H1 (cell line): ENCODE measurements at regions not wholly inside any gene's neighbourhood (a gene's known extent, or its start where the extent isn't known, plus 50 kb on each side); places are given as distances from the start of the nearest gene placed in this dataset.

Experiments
- CTCF ChIA-PET: fragments of 300-600 bp; sonication (Branson Sonifier 250); formaldehyde crosslinking; loops from one replicate; lab custom pipeline; 2021; ENCODE audit not compliant: partially characterized antibody; lab: Charles Lee
- POLR2A ChIA-PET: fragments of 300-600 bp; sonication (Branson Sonifier 250); formaldehyde crosslinking; loops from one replicate; lab custom pipeline; 2021; ENCODE audit warnings: inconsistent platforms; ENCODE audit not compliant: partially characterized antibody; lab: Charles Lee
- DNase-seq, 2 experiments: peaks; one replicate each; pipeline versions ENCODE4 v3.0.0 to v3.0.0-alpha.2; 2010 to 2022; ENCODE audit warnings: low spot score in 2 of 2, low read depth in 1 of 2, mixed read lengths in 1 of 2
- FAIRE-seq: peaks from 2 replicates; lab custom pipeline; 2011; peaks lifted over from hg19 to GRCh38; lab: Jason Lieb, UNC
- H2AFZ ChIP-seq: 2 replicates; pipeline ENCODE4 v1.8.1; 2012; ENCODE audit warnings: low read length, inconsistent platforms
- H2AK5ac ChIP-seq: 2 replicates; pipeline ENCODE4 v1.6.1; 2013; ENCODE audit warnings: low read depth, low read length
- H2BK120ac ChIP-seq: replicated peaks from 2 replicates; pipeline ENCODE3; 2013; ENCODE audit warnings: low read depth, low read length, inconsistent platforms
- H2BK12ac ChIP-seq: 2 replicates; pipeline ENCODE4 v1.6.1; 2013; ENCODE audit warnings: low read depth, low read length
- H2BK15ac ChIP-seq: 2 replicates; pipeline ENCODE4 v1.6.1; 2013; ENCODE audit warnings: low read length
- H2BK20ac ChIP-seq: 2 replicates; pipeline ENCODE4 v1.6.1; 2013; ENCODE audit warnings: low read length
- H2BK5ac ChIP-seq: 2 replicates; pipeline ENCODE4 v1.6.1; 2013; ENCODE audit warnings: low read depth, low read length
- H3K14ac ChIP-seq: 2 replicates; pipeline ENCODE4 v1.6.1; 2013; ENCODE audit warnings: inconsistent platforms; ENCODE audit not compliant: insufficient read length
- H3K18ac ChIP-seq: 2 replicates; pipeline ENCODE4 v1.6.1; 2013; ENCODE audit warnings: low read length; ENCODE audit errors: extremely low read depth
- H3K23ac ChIP-seq: 2 replicates; pipeline ENCODE4 v1.6.1; 2013; ENCODE audit warnings: inconsistent platforms; ENCODE audit not compliant: insufficient read length
- H3K23me2 ChIP-seq: 2 replicates; pipeline ENCODE4 v1.6.1; 2013; ENCODE audit warnings: low read depth, low read length
- H3K27ac ChIP-seq: 2 replicates; pipeline ENCODE4 v1.6.1; 2011; ENCODE audit warnings: low read depth, low read length, inconsistent platforms
- H3K27me3 ChIP-seq, 4 experiments: replicated peaks in 1 of 4; 1 replicate in 1 of 4; 2 replicates in 3 of 4; pipeline versions ENCODE4 v1.6.1 to v1.8.1; 2011 to 2013; ENCODE audit warnings: low read length in 3 of 4, mild to moderate bottlenecking in 3 of 4, inconsistent platforms in 2 of 4, mixed read lengths in 2 of 4, moderate library complexity in 1 of 4; ENCODE audit not compliant: control insufficient read depth in 3 of 4, insufficient read depth in 3 of 4; ENCODE audit errors: extremely low read depth in 1 of 4
- H3K36me3 ChIP-seq, 4 experiments: 2 replicates each; pipeline versions ENCODE4 v1.6.1 to v1.8.1; 2011 to 2013; ENCODE audit warnings: mild to moderate bottlenecking in 4 of 4, low read length in 3 of 4, moderate library complexity in 2 of 4, control low read depth in 1 of 4, inconsistent platforms in 1 of 4; ENCODE audit not compliant: insufficient read depth in 4 of 4, control insufficient read depth in 2 of 4
- H3K4ac ChIP-seq: replicated peaks from 2 replicates; pipeline ENCODE3; 2013; ENCODE audit warnings: low read length, low read depth, mixed read lengths, inconsistent platforms; ENCODE audit not compliant: insufficient read length
- H3K4me1 ChIP-seq, 4 experiments: replicated peaks in 1 of 4; 1 replicate in 1 of 4; 2 replicates in 3 of 4; pipeline versions ENCODE4 v1.6.1 to v1.8.1; 2011 to 2013; ENCODE audit warnings: low read length in 3 of 4, inconsistent platforms in 2 of 4, mixed read lengths in 1 of 4; ENCODE audit not compliant: insufficient read depth in 4 of 4, control insufficient read depth in 3 of 4
- H3K4me2 ChIP-seq, 2 experiments: 2 replicates each; pipeline versions ENCODE4 v1.6.1 to v1.8.1; 2011 to 2013; ENCODE audit warnings: low read depth in 2 of 2, low read length in 2 of 2, control low read depth in 1 of 2, inconsistent platforms in 1 of 2, mild to moderate bottlenecking in 1 of 2; ENCODE audit not compliant: insufficient read depth in 1 of 2
- H3K4me3 ChIP-seq, 4 experiments: fragments of 200-600, 300-600 bp in 1 of 4; sonication (generic), shearing (Covaris generic), sonication (Bioruptor Twin) in 1 of 4; 2 replicates each; pipeline versions ENCODE4 v1.5.1 to v1.8.1; 2011 to 2016; ENCODE audit warnings: low read length in 4 of 4, low read depth in 3 of 4, control low read depth in 2 of 4, inconsistent platforms in 2 of 4, mild to moderate bottlenecking in 2 of 4, mixed read lengths in 1 of 4, moderate library complexity in 1 of 4; ENCODE audit not compliant: insufficient read depth in 2 of 4; ENCODE audit errors: extremely low read depth in 1 of 4
- H3K56ac ChIP-seq: replicated peaks from 2 replicates; pipeline ENCODE3; 2013; ENCODE audit warnings: low read depth, mild to moderate bottlenecking, mixed read lengths, low read length, inconsistent platforms; ENCODE audit not compliant: insufficient read length
- H3K79me1 ChIP-seq: 2 replicates; pipeline ENCODE4 v1.6.1; 2013; ENCODE audit warnings: low read depth, low read length, control low read depth
- H3K79me2 ChIP-seq, 2 experiments: 2 replicates each; pipeline versions ENCODE4 v1.6.1 to v1.8.1; 2012 to 2013; ENCODE audit warnings: low read length in 2 of 2, mild to moderate bottlenecking in 2 of 2, inconsistent platforms in 1 of 2; ENCODE audit not compliant: insufficient read depth in 2 of 2, control insufficient read depth in 1 of 2
- H3K9ac ChIP-seq, 4 experiments: replicated peaks in 1 of 4; 1 replicate in 1 of 4; 2 replicates in 3 of 4; pipeline versions ENCODE4 v1.6.1 to v1.8.1; 2011 to 2013; ENCODE audit warnings: low read depth in 3 of 4, low read length in 3 of 4, control low read depth in 2 of 4, mild to moderate bottlenecking in 2 of 4, moderate library complexity in 2 of 4, inconsistent platforms in 1 of 4; ENCODE audit errors: extremely low read depth in 1 of 4
- H3K9me3 ChIP-seq, 2 experiments: 2 replicates each; pipeline versions ENCODE4 v1.6.1 to v1.8.1; 2012 to 2013; ENCODE audit warnings: mild to moderate bottlenecking in 2 of 2, moderate library complexity in 2 of 2, control low read depth in 1 of 2, inconsistent platforms in 1 of 2, low read depth in 1 of 2, low read length in 1 of 2, mixed read lengths in 1 of 2; ENCODE audit not compliant: insufficient read depth in 2 of 2
- H4K20me1 ChIP-seq, 2 experiments: replicated peaks in 1 of 2; 2 replicates each; pipeline versions ENCODE3 to v1.8.1; 2011 to 2013; ENCODE audit warnings: inconsistent platforms in 2 of 2, low read length in 2 of 2, mild to moderate bottlenecking in 1 of 2; ENCODE audit not compliant: insufficient read depth in 2 of 2, control insufficient read depth in 1 of 2
- H4K5ac ChIP-seq: 2 replicates; pipeline ENCODE4 v1.6.1; 2013; ENCODE audit warnings: low read length, low read depth, mixed read lengths, inconsistent platforms; ENCODE audit not compliant: insufficient read length
- H4K8ac ChIP-seq: 2 replicates; pipeline ENCODE4 v1.8.0; 2013; ENCODE audit warnings: mild to moderate bottlenecking, moderate library complexity, low read length, inconsistent platforms; ENCODE audit not compliant: insufficient read depth; ENCODE audit errors: extremely low read depth
- H4K91ac ChIP-seq: replicated peaks from 2 replicates; pipeline ENCODE3; 2013; ENCODE audit warnings: low read length, mixed read lengths, inconsistent platforms; ENCODE audit not compliant: insufficient read length
- BCL11A ChIP-seq, 2 experiments: IDR thresholded peaks; one replicate each; pipeline ENCODE4 v1.6.1; 2011; ENCODE audit warnings: low read depth in 2 of 2, low read length in 2 of 2, mild to moderate bottlenecking in 2 of 2
- CREB1 ChIP-seq: IDR thresholded peaks from 2 replicates; pipeline ENCODE4 v1.6.1; 2012; ENCODE audit warnings: inconsistent platforms
- EGR1 ChIP-seq: IDR thresholded peaks from 2 replicates; pipeline ENCODE4 v1.6.1; 2011; ENCODE audit warnings: low read depth, low read length, borderline replicate concordance
- HDAC2 ChIP-seq, 2 experiments: fragments of 300-600 bp in 1 of 2; sonication (generic) in 1 of 2; IDR thresholded peaks; 2 replicates each; pipeline ENCODE4 v1.6.1; 2011 to 2012; ENCODE audit warnings: low read depth in 2 of 2, low read length in 2 of 2, mild to moderate bottlenecking in 2 of 2, moderate library complexity in 2 of 2, borderline replicate concordance in 1 of 2, inconsistent platforms in 1 of 2
- KDM1A ChIP-seq: fragments of 200-600, 300-600 bp; sonication (generic); IDR thresholded peaks from 2 replicates; pipeline ENCODE4 v1.7.1; 2016; ENCODE audit warnings: mild to moderate bottlenecking, low read length, borderline replicate concordance
- NRF1 ChIP-seq: IDR thresholded peaks from 2 replicates; pipeline ENCODE4 v1.6.1; 2011; ENCODE audit warnings: mild to moderate bottlenecking, low read depth, low read length, improper control_type of control experiment
- RXRA ChIP-seq: IDR thresholded peaks from 2 replicates; pipeline ENCODE4 v1.6.1; 2011; ENCODE audit warnings: low read depth, mild to moderate bottlenecking, low read length, moderate library complexity; ENCODE audit not compliant: insufficient read depth
- SP1 ChIP-seq: IDR thresholded peaks from 2 replicates; pipeline ENCODE4 v1.6.1; 2011; ENCODE audit warnings: low read depth, low read length
- TBP ChIP-seq: IDR thresholded peaks from 2 replicates; pipeline ENCODE4 v1.6.1; 2011; ENCODE audit warnings: low read depth, low read length, improper control_type of control experiment
- WGBS, 2 experiments: shearing (Covaris generic) in 1 of 2; methylation state at CpG; one replicate each; pipeline versions ENCODE4 v1.1.6 to v1.1.7; 2013 to 2015; ENCODE audit warnings: low lambda C conversion rate in 2 of 2, mixed read lengths in 2 of 2, inconsistent platforms in 1 of 2, low coverage in 1 of 2, missing lambda C conversion rate in 1 of 2; ENCODE audit not compliant: insufficient replicate concordance in 2 of 2, insufficient coverage in 1 of 2, insufficient read length in 1 of 2; ENCODE audit errors: extremely low coverage in 1 of 2, missing lambda C conversion rate in 1 of 2; 5-methylcytosine and 5-hydroxymethylcytosine counted together
- TF ChIP-seq, protein P1 (sequence below): IDR thresholded peaks from 2 replicates; pipeline ENCODE4 v1.6.1; 2012; ENCODE audit warnings: inconsistent platforms

DNA sequence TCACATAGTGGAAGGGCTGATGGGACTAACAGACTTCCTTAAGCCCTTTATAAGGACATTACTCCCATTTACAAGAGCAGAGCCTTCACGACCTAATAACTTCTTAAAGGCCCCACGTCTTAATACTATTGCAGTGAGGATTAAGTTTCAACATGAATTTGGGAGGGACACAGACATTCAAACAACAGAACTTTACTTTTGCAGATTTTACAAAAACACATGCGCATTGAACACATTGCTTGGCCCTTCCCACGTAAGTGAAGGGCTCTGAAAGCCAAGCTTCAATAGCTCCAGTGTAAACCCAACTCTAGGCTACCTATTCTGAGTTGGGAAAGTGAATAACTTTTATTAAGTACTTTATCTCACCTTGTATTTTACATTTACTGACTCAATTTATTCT, 53.8 kb upstream of the DNAH5 start:
- WGBS, 2 experiments, result 71% methylated on average over 4 of the region's 4 CpGs; no CpG with 5 or more reads in 1 of the 2 experiments
- H2BK120ac ChIP-seq, result no peak overlapping the region
- CTCF ChIA-PET, result interaction anchor here (0.7 to 1.1 kb wide), 2 partner anchors 26 to 110 kb away, joined by 3 to 4 read pairs; no protein-coding TSS in a partner anchor

More for the DNA sequence above, 53.8 kb upstream of the DNAH5 start:
- no peak overlapping the region for H2BK5ac ChIP-seq
- FAIRE-seq (no peak), DNase-seq (no peak)
- H4K8ac ChIP-seq, result no peak overlapping the region
- H4K5ac ChIP-seq, result no peak overlapping the region
- H3K18ac ChIP-seq, result no peak overlapping the region
- H3K4ac ChIP-seq, result no peak overlapping the region
- no peak overlapping the region for H3K4me2 ChIP-seq
- no peaks in the 10 kb centered on the region for H3K27me3 ChIP-seq
- no peak overlapping the region for H2BK20ac ChIP-seq
- H3K4me1 ChIP-seq, result no peaks in the 10 kb centered on the region
- H2AK5ac ChIP-seq, result no peak overlapping the region
- H4K20me1 ChIP-seq, result no peaks in the 10 kb centered on the region
- peaks cover 8 to 14% of the 10 kb centered on the region in 2 experiments; a peak in 3 of 4 replicates for H3K9me3 ChIP-seq
- no peak overlapping the region for H3K4me3 ChIP-seq
- no peaks in the 10 kb centered on the region for H3K36me3 ChIP-seq
- H2BK12ac ChIP-seq, result no peak overlapping the region
- POLR2A ChIA-PET, result no interaction called here
- TF ChIP-seq, protein P1, sequence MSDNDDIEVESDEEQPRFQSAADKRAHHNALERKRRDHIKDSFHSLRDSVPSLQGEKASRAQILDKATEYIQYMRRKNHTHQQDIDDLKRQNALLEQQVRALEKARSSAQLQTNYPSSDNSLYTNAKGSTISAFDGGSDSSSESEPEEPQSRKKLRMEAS, result no peak
- no peak for TF ChIP-seq CREB1
- TF ChIP-seq HDAC2 (IDR thresholded peaks at IDR 0.05; ENCODE audit: borderline replicate concordance in 1 of 2, low read depth in 2 of 2, low read length in 2 of 2), result no peak
- TF ChIP-seq SP1, result no peak
- TF ChIP-seq EGR1, result no peak
- TF ChIP-seq TBP, result no peak
- TF ChIP-seq BCL11A (IDR thresholded peaks at IDR 0.05; ENCODE audit: low read depth in 2 of 2, low read length in 2 of 2), result no peak
- TF ChIP-seq NRF1, result no peak
- TF ChIP-seq RXRA, result no peak
- no peak for TF ChIP-seq KDM1A
- H3K56ac ChIP-seq, result no peak overlapping the region
- H3K23me2 ChIP-seq, result no peaks in the 10 kb centered on the region
- no peak overlapping the region for H3K9ac ChIP-seq
- H3K23ac ChIP-seq, result no peak overlapping the region
- no peak overlapping the region for H3K27ac ChIP-seq
- H3K79me2 ChIP-seq, result no peaks in the 10 kb centered on the region
- H3K14ac ChIP-seq, result no peak overlapping the region
- H2BK15ac ChIP-seq, result no peak overlapping the region
- H4K91ac ChIP-seq, result no peak overlapping the region
- no peak overlapping the region for H2AFZ ChIP-seq
- no peaks in the 10 kb centered on the region for H3K79me1 ChIP-seq
